HepG2 (cell line): ENCODE measurements at regions not wholly inside any gene's neighbourhood (a gene's known extent, or its start where the extent isn't known, plus 50 kb on each side); places are given as distances from the start of the nearest gene placed in this dataset.

Experiments
- ATAC-seq: fragments of 200-7000 bp; cut with Tn5 transposase; 3 replicates; pipeline ENCODE4 v1.9.1; 2020; ENCODE audit warnings: mild to moderate bottlenecking, moderate library complexity
- BruUV-seq: library from RNA; stranded (reverse); fragments of 400-500 nt; replicated peaks from 2 replicates; lab custom pipeline; 2021; lab: Mats Ljungman, UMichigan
- CTCF ChIA-PET: fragments of 300-600 bp; formaldehyde crosslinking; extraction: SDS; loops from one replicate; lab custom pipeline; 2021; ENCODE audit warnings: low total read pairs, inconsistent platforms, low intra/inter-chr PET ratio; lab: Yijun Ruan, JAX
- POLR2A ChIA-PET: fragments of 350-600 bp; sonication (Branson Sonifier 250); formaldehyde crosslinking; loops from one replicate; lab custom pipeline; 2020; ENCODE audit warnings: antibody characterized with exemption, inconsistent platforms; lab: Yijun Ruan, JAX
- DNase-seq: peaks from one replicate; pipeline ENCODE4 v3.0.0-alpha.2; 2015; ENCODE audit warnings: low spot score
- FAIRE-seq: peaks from 3 replicates; lab custom pipeline; 2011; peaks lifted over from hg19 to GRCh38; lab: Jason Lieb, UNC
- H2AFZ ChIP-seq: one replicate; pipeline ENCODE4 v1.6.1; 2011; ENCODE audit warnings: low read length, inconsistent platforms
- H3K27ac ChIP-seq: fragments of 300-600 bp; 3 replicates; pipeline ENCODE4 v1.8.0; 2011; ENCODE audit warnings: mixed run types, mild to moderate bottlenecking, mixed read lengths, low read length, inconsistent platforms; ENCODE audit not compliant: insufficient read depth; ENCODE audit errors: extremely low read length
- H3K27me3 ChIP-seq, 2 experiments: fragments of 200-600 bp in 1 of 2; 2 replicates in 1 of 2; 3 replicates in 1 of 2; pipeline versions ENCODE4 v1.6.0 to v1.8.0; 2011; ENCODE audit warnings: low read length in 2 of 2, mild to moderate bottlenecking in 2 of 2, moderate library complexity in 2 of 2, inconsistent platforms in 1 of 2; ENCODE audit not compliant: insufficient read depth in 2 of 2, control insufficient read depth in 1 of 2
- H3K36me3 ChIP-seq, 2 experiments: fragments of 200-600 bp in 1 of 2; replicated peaks in 1 of 2; 2 replicates in 1 of 2; 3 replicates in 1 of 2; pipeline versions ENCODE4 v1.5.1 to v1.8.0; 2011; ENCODE audit warnings: low read length in 2 of 2, inconsistent platforms in 1 of 2; ENCODE audit not compliant: insufficient read depth in 2 of 2, control insufficient read depth in 1 of 2
- H3K4me1 ChIP-seq: 2 replicates; pipeline ENCODE4 v1.5.1; 2012; ENCODE audit warnings: low read length, inconsistent platforms; ENCODE audit not compliant: insufficient read depth
- H3K4me2 ChIP-seq: 2 replicates; pipeline ENCODE4 v1.6.0; 2011; ENCODE audit warnings: low read depth, low read length, inconsistent platforms
- H3K4me3 ChIP-seq, 3 experiments: fragments of 200-600 bp in 1 of 3; sonication (generic), shearing (Covaris generic) in 1 of 3; replicated peaks in 1 of 3; 2 replicates each; pipeline ENCODE4 v1.5.1; 2011 to 2016; ENCODE audit warnings: low read length in 3 of 3, inconsistent platforms in 2 of 3, low read depth in 2 of 3, mild to moderate bottlenecking in 2 of 3, control low read depth in 1 of 3, mixed read lengths in 1 of 3; ENCODE audit not compliant: insufficient read depth in 1 of 3
- H3K79me2 ChIP-seq: one replicate; pipeline ENCODE4 v1.6.1; 2011; ENCODE audit warnings: low read length, inconsistent platforms; ENCODE audit not compliant: insufficient read depth
- H3K9ac ChIP-seq: 2 replicates; pipeline ENCODE4 v1.6.0; 2011; ENCODE audit warnings: mild to moderate bottlenecking, low read depth, low read length, inconsistent platforms; ENCODE audit not compliant: insufficient read depth
- H3K9me3 ChIP-seq: 2 replicates; pipeline ENCODE4 v1.5.1; 2012; ENCODE audit warnings: mild to moderate bottlenecking, low read length
- H4K20me1 ChIP-seq: 2 replicates; pipeline ENCODE4 v1.6.0; 2011; ENCODE audit warnings: inconsistent platforms, mild to moderate bottlenecking, low read length, moderate library complexity; ENCODE audit not compliant: insufficient read depth
- CBFB ChIP-seq: sonication (generic); formaldehyde crosslinking; IDR thresholded peaks from 2 replicates; pipeline ENCODE4 v1.4.0; 2020; ENCODE audit warnings: missing genetic modification reagents
- EP300 ChIP-seq, 3 experiments: sonication (generic) in 1 of 3; formaldehyde crosslinking in 1 of 3; IDR thresholded peaks; 2 replicates each; pipeline versions ENCODE4 v1.5.1 to v1.6.1; 2011 to 2020; ENCODE audit warnings: low read depth in 2 of 3, low read length in 2 of 3, borderline replicate concordance in 1 of 3, improper control_type of control experiment in 1 of 3, mild to moderate bottlenecking in 1 of 3, missing genetic modification reagents in 1 of 3, moderate library complexity in 1 of 3
- SRSF1 ChIP-seq: fragments of 200-400 bp; formaldehyde crosslinking; optimal IDR thresholded peaks from 2 replicates; pipeline ENCODE3; 2017; ENCODE audit warnings: mild to moderate bottlenecking, low read depth, low read length, moderate library complexity
- STAT5B ChIP-seq: sonication (generic); formaldehyde crosslinking; IDR thresholded peaks from 2 replicates; pipeline ENCODE4 v1.4.0; 2020; ENCODE audit warnings: missing genetic modification reagents
- TAF15 ChIP-seq: fragments of 200-400 bp; formaldehyde crosslinking; IDR thresholded peaks from one replicate; pipeline ENCODE4 v1.6.1; 2018; ENCODE audit warnings: mild to moderate bottlenecking, low read depth, low read length; ENCODE audit not compliant: poor library complexity, severe bottlenecking
- ZBTB33 ChIP-seq: sonication (generic); formaldehyde crosslinking; IDR thresholded peaks from 2 replicates; pipeline ENCODE4 v1.4.0; 2020; ENCODE audit warnings: missing genetic modification reagents
- ZNF629 ChIP-seq: sonication (generic); formaldehyde crosslinking; conservative IDR thresholded peaks from 2 replicates; pipeline ENCODE4 v1.5.0; 2020; ENCODE audit warnings: missing genetic modification reagents
- WGBS: methylation state at CpG from one replicate; pipeline ENCODE4 v1.1.6; 2017; ENCODE audit warnings: low lambda C conversion rate; 5-methylcytosine and 5-hydroxymethylcytosine counted together
- in situ Hi-C: cut with HindIII; loops from 2 replicates; pipeline ENCODE4 v1.10.0; 2017; ENCODE audit warnings: low pct_unique_long_range_greater_than_20kb; ENCODE audit not compliant: extremely low pct_ligation_motif_present
- intact Hi-C: fragments of 100-400 bp; cut with micrococcal nuclease; formaldehyde crosslinking; loops from one replicate; pipeline ENCODE4 v1.10.0; 2022; ENCODE audit not compliant: unreplicated experiment

GRCh38 chr20:9928955-9929354 is 90.1 kb upstream of the PAK5 start:
- BruUV-seq: no TSS peak
- ChIA-PET POLR2A (no interaction called here), CTCF (no interaction called here)
- Histone ChIP-seq H3K36me3 (no peaks in the 10 kb centered on the region), H3K9ac (no peak overlapping the region), H3K4me3 (no peak overlapping the region), H3K9me3 (no peaks in the 10 kb centered on the region), H4K20me1 (no peaks in the 10 kb centered on the region), H3K27me3 (no peaks in the 10 kb centered on the region), H3K4me1 (no peaks in the 10 kb centered on the region), H2AFZ (no peak overlapping the region), H3K4me2 (no peak overlapping the region), H3K79me2 (no peaks in the 10 kb centered on the region), H3K27ac (no peak overlapping the region)
- 11% methylated on average over 1 of the region's 1 CpG for WGBS
- no peak for FAIRE-seq
- no peak for DNase-seq
- no peak for ATAC-seq
- in situ Hi-C loops: no loop called here
- intact Hi-C loops: no loop called here
- TF ChIP-seq ZNF629 (CRISPR knock-in tag): no peak
- TF ChIP-seq STAT5B (CRISPR knock-in tag): no peak
- no peak for TF ChIP-seq TAF15
- TF ChIP-seq ZBTB33 (CRISPR knock-in tag): no peak
- no peak for TF ChIP-seq SRSF1
- TF ChIP-seq CBFB: no peak
- no peak for TF ChIP-seq EP300 (IDR thresholded peaks at IDR 0.05; ENCODE audit: low read depth in 2 of 2, low read length in 2 of 2)
- no peak for TF ChIP-seq EP300 (CRISPR knock-in tag; IDR thresholded peaks at IDR 0.05; ENCODE audit: borderline replicate concordance)
